ENCODE measurements at regions not wholly inside any gene's neighbourhood (a gene's known extent, or its start where the extent isn't known, plus 50 kb on each side); places are given as distances from the start of the nearest gene placed in this dataset.
"Not testable (repeated sequence)": the region's sequence is repeated elsewhere in the genome, so short reads cannot be mapped to it uniquely, and the experiment has no call there.

DNA sequence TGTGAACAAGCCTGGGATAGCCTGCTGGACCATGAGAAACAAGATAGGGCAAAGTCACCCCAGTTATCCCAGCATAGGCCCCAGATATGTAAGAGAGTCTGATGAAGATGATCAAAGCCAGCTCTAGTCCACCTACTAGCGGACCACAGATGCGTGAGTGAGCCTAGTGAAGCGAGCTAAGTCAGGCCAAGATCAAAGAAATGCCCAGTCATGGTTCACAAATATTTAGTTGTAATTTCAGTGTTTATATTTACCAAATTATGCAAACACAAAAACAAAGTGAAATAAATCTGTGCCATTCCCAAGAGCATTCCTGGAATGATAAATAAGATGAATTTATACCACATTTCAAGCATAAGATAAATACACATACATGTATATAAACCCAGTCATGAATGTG lies 308.1 kb upstream of the CTNNB1 start:
- no peak for DNase-seq (ENCODE audit: low read depth, low spot score)

- no peak for DNase-seq (ENCODE audit: low read depth, low spot score)
Measured at GRCh38 chr3:40895109-40895508, 304.2 kb upstream of the CTNNB1 start.

- DNase-seq (ENCODE audit: low read depth, low spot score), result no peak
Measured at GRCh38 chr3:40899286-40899712, 300.0 kb upstream of the CTNNB1 start.

DNA sequence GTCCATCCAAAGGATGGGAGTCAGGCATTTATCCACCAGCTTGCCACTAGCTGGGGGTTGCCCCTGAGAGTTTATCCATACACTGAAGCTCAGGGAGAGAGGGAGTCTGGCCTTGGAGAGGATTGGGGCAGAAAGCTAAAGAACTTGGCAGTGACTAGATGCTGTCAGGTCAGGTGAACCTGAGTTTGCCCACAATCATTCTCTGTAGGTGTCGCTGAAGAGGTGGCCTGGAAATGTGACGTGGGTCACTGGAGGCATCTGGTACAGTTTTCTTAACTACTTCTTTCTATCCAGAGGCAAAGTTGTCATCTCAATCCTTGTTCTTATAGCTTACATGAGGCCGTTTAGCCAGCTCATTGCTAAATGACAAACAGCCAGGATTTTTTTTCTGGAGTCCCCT lies 298.0 kb upstream of the CTNNB1 start:
- no peak for DNase-seq (ENCODE audit: low read depth, low spot score)

DNA sequence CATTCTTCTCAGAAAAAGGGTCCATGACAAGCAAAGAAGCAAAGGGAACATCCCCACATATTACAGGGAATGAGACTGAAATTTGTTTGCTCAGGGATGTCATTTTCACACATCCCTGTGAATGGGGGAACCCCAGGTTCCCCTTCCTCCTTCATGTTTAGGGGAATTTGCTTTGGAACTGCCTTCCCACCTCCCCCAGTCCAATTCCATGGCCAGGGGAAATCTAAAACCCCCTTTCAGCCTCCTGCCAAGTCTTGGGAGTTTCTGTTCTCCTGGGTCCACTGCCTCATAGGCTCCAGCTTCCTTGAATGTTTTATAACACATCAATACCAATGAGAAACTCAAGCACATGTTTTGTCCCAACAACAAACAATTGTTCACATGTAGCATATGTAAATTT lies 297.5 kb upstream of the CTNNB1 start:
- DNase-seq (ENCODE audit: low read depth, low spot score), result no peak

DNA sequence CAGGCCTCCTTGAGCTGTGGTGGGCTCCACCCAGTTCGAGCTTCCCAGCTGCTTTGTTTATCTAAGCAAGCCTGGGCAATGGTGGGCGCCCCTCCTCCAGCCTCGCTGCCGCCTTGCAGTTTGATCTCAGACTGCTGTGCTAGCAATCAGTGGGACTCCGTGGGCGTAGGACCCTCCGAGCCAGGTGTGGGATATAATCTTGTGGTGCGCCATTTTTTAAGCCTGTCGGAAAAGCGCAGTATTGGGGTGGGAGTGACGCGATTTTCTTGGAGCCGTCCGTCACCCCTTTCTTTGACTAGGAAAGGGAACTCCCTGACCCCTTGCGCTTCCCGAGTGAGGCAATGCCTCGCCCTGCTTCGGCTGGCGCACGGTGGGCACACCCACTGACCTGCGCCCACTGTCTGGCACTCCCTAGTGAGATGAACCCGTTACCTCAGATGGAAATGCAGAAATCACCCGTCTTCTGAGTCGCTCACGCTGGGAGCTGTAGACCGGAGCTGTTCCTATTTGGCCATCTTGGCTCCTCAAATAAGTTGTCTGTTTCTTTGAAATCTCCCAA lies 291.3 kb upstream of the CTNNB1 start:
- DNase-seq (ENCODE audit: low read depth, low spot score), result not testable (repeated sequence)

- DNase-seq (ENCODE audit: low read depth, low spot score), result no peak
Measured at GRCh38 chr3:40908612-40909011, 290.7 kb upstream of the CTNNB1 start.

DNA sequence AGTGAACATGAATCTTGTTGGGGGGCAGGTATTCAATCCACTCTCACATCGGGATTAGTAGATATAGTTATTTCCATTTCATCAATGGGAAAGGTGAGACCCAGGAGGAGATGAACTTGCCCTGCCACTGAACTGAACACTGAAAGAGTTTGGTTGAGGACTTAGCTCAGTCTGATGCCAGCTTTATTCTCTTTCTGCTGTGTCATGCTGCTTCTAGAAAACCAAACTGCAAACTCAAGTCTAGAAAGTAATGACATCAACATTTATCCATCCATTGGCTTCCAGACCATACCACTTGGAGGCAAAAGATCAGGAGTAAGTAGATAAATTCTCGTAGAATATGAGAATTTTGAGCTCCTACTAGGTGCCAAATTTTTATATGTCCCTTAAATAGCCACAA lies 288.0 kb upstream of the CTNNB1 start:
- no peak for DNase-seq (ENCODE audit: low read depth, low spot score)

- DNase-seq (ENCODE audit: low read depth, low spot score), result no peak
Measured at GRCh38 chr3:40911928-40912327, 287.4 kb upstream of the CTNNB1 start.

DNA sequence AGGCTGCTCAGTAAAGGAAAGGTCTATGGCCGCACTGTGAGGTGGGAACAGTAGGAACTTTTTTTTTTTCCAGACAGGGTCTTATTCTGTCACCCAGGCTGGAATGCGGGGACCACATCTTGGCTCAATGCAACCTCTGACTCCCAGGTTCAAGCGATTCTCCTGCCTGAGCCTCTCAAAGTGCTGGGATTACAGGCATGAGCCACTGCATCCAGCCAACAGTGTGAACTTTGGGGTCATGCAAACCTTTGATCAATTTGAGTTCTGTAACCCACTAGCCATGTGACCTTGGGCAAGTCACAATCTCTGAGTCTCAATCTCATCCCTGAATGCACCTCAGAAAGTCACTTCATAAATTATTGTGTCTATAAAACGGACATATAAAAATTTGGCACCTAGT lies 286.8 kb upstream of the CTNNB1 start:
- DNase-seq (ENCODE audit: low read depth, low spot score), result no peak

- no peak for DNase-seq (ENCODE audit: low read depth, low spot score)
Measured at GRCh38 chr3:40913192-40913591, 286.1 kb upstream of the CTNNB1 start.

- DNase-seq (ENCODE audit: low read depth, low spot score), result no peak
Measured at GRCh38 chr3:40913641-40914040, 285.7 kb upstream of the CTNNB1 start.

DNA sequence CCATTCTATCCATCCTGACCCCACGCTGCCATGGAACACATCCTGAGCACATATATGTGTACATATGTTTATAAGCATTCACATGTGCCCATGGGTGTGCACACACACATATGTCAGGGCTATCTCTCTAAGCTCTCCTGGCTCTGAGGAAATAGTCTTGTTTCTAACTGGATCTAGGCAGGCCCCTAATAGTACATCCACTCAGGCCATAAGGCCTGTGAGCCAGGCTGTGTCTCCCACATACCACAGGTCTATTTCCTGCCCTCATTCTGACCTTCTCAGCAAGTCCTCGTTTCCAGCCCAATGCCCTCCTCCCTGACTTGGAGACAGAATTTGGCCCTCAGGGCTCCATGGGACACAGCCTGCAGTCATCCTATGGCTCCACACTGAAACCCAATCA lies 284.8 kb upstream of the CTNNB1 start:
- no peak for DNase-seq (ENCODE audit: low read depth, low spot score)

- no peak for DNase-seq (ENCODE audit: low read depth, low spot score)
Measured at GRCh38 chr3:40915346-40915865, 283.9 kb upstream of the CTNNB1 start.

DNA sequence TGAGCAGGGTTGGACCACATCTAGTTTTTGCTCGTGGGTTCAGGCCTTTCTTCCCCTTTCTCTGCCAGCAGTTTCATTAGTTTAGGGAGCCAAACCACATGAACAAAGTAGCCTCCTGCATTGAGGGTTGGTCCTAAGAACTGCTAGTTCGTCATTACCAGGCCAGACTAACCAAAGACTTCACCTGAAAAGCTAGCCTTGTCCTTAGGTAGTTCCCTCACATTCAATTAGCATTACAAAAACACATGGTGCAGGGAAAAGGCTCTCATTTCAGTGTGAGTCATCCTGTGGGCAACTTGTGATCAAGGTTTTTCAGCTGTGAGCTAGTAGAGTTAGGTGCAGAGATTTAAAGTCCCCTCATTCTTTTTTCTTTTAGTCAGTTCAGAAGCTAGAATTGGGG lies 279.3 kb upstream of the CTNNB1 start:
- no peak for DNase-seq (ENCODE audit: low read depth, low spot score)

DNA sequence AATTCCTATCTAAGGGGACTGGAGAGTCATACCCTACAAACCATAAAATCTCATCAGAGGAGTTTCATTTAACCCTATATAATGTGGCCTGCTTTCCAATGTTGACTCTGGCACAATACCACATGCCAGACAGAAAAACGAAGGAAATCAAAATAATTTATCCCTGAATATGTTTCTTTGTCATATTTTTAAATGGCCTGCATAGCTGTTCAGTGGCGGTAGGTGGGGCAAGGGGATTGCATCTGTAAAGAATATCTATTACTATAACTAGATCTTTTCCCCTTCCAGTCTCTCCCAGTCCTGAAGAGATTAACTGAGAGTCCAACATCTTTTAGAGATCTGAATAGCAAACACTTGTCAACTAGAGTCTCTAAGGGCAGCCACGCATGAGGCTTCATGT lies 278.1 kb upstream of the CTNNB1 start:
- no peak for DNase-seq (ENCODE audit: low read depth, low spot score)

DNA sequence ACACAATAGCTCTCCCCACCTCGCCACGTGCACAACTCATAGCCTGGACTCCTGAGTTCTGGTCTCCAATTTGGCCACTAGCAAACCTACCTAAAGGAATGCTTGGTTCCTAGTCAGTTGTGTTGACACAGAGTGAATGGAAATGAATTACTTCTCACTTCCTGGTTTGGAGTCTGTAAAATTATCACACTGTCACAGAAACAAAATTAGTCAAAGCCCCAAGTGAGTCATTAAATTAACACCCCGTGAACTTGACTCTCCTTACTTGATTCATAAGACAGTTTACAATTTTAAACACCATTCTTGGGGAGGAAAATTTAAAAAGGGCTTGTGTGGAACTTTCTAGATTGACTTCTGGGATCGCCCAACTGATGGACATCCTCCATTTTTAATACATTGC lies 276.2 kb upstream of the CTNNB1 start:
- DNase-seq (ENCODE audit: low read depth, low spot score), result no peak

- no peak for DNase-seq (ENCODE audit: low read depth, low spot score)
Measured at GRCh38 chr3:40923651-40924050, 275.7 kb upstream of the CTNNB1 start.

DNA sequence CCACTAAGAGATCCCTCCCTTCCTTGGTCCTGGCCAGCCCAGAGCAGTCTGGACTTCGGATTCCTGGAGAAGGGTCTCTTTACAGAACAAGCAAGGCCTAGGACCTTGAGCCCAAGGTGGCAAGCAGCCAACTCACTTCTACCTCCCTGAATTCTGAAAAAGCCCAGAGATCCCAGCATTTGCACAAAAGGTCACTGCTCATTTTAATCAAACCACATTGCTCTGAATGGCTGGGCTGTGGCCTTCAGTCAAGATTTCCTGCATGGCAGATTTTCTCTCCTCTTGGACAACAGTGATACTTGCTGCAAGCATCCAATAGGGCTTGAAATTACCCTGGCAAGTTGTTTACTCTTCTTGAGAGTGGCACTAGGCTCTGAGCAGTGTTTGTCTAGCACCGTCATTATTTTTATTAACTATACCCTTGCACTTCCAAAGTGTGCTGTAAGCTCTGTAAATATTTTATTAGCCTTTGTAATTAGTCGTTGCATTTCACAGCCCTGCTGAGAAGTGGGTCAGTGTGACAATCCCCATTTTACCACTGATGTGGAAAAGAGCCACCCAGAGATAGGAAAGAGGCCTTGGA lies 274.7 kb upstream of the CTNNB1 start:
- DNase-seq (ENCODE audit: low read depth, low spot score), result no peak

DNA sequence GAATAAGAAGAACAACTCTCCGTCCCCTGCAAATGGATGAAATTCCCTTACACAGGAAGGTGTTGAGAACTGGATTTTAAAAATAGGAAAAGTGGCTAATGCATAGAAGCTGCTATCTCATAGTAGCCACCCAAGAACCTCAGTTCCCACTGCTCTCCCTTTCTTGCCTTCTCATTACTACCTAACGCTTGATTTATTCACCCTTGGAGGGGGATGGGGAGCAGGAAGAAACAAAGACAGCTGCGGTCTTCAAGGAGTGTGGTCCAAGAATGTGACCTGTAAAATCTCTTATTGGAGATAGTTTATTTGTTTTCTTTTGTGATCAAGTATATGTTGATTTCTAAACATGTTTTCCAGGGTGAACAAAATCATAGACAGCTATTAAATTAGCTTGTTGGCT lies 274.1 kb upstream of the CTNNB1 start:
- no peak for DNase-seq (ENCODE audit: low read depth, low spot score)

DNA sequence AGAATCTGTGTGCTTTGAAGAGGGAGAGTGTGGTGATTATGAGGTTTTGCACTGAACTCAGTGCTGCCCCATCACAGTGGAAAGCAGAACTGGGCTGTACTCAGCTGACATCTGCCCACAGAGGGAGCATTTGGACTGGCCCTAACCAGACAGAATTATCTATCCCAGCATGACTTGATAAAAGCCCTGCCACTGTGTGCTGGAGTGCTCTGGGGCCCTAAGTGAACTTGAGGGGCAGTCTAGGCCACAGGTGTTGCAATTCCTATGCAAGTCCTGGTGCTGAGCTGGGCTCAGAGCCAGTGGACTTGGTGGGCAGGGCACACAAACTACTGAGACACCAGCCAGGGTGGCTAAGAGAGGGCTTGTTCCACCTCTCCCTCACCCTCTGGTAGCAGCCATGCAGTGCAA lies 269.2 kb upstream of the CTNNB1 start:
- DNase-seq (ENCODE audit: low read depth, low spot score), result no peak

GRCh38 chr3:40930756-40931155 lies 268.5 kb upstream of the CTNNB1 start:
- no peak for DNase-seq (ENCODE audit: low read depth, low spot score)

- DNase-seq (ENCODE audit: low read depth, low spot score), result no peak
Measured at GRCh38 chr3:40938591-40938990, 260.7 kb upstream of the CTNNB1 start.

Measured in activated CD4-positive, CD25-positive, alpha-beta regulatory T cell treated with anti-CD3 and anti-CD28 coated beads, Interleukin-2, amount 50 U/mL, for 16 hours (primary cell).